ENCODE measurements at regions not wholly inside any gene's neighbourhood (a gene's known extent, or its start where the extent isn't known, plus 50 kb on each side); places are given as distances from the start of the nearest gene placed in this dataset.

GRCh38 chr14:71424941-71425340 is 507.3 kb upstream of the RGS6 start:
- Histone ChIP-seq H2BK5ac (ENCODE audit: low read depth, low read length, poor library complexity, severe bottlenecking) (no peak overlapping the region), H2AK9ac (replicated peaks; ENCODE audit: low read depth, low read length, poor library complexity) (no peak overlapping the region), H3K14ac (replicated peaks; ENCODE audit: low read depth, low read length) (no peak overlapping the region), H2AK5ac (ENCODE audit: low read depth, low read length) (no peak overlapping the region), H4K8ac (ENCODE audit: low read depth in 2 of 2, low read length in 2 of 2) (no peak overlapping the region), H2AFZ (replicated peaks; ENCODE audit: low read length, poor library complexity) (no peak overlapping the region), H3K4me3 (ENCODE audit: insufficient read depth, low read depth, low read length) (no peak overlapping the region), H3K4me2 (ENCODE audit: low read depth, low read length) (no peak overlapping the region), H3K36me3 (ENCODE audit: control insufficient read depth, insufficient read depth, low read length) (no peaks in the 10 kb centered on the region), H3K9ac (ENCODE audit: low read depth, low read length) (no peak overlapping the region), H3K4ac (ENCODE audit: low read depth, low read length) (no peak overlapping the region), H4K91ac (ENCODE audit: insufficient read depth, low read depth, low read length) (no peak overlapping the region), H4K20me1 (ENCODE audit: insufficient read depth, low read length) (no peaks in the 10 kb centered on the region), H3K18ac (ENCODE audit: low read depth, low read length) (no peak overlapping the region), H2BK20ac (ENCODE audit: low read depth, low read length) (no peak overlapping the region), H4K5ac (ENCODE audit: low read depth, low read length) (no peak overlapping the region), H3K9me1 (ENCODE audit: insufficient read depth, low read length) (no peaks in the 10 kb centered on the region), H3K23ac (ENCODE audit: low read depth, low read length) (no peak overlapping the region), H3K9me3 (ENCODE audit: control insufficient read depth, insufficient read depth, low read length) (peaks cover 5% of the 10 kb centered on the region; the same call in 1 of the 2 replicates), H3K4me1 (ENCODE audit: control insufficient read depth, insufficient read depth, low read length) (no peaks in the 10 kb centered on the region), H3K27ac (ENCODE audit: insufficient read depth, low read length) (no peak overlapping the region), H3K27me3 (ENCODE audit: control insufficient read depth, insufficient read depth, low read length) (no peaks in the 10 kb centered on the region), H2BK120ac (ENCODE audit: low read depth, low read length) (no peak overlapping the region), H3K56ac (ENCODE audit: extremely low read depth, insufficient read depth, low read length) (no peak overlapping the region), H2BK15ac (ENCODE audit: low read depth, low read length) (no peak overlapping the region), H3K79me1 (ENCODE audit: low read depth in 1 of 2, low read length in 2 of 2) (peaks cover 24 to 26% of the 10 kb centered on the region in 2 experiments)
- CTCF ChIA-PET: no interaction called here
- no peak for TF ChIP-seq CEBPB (IDR thresholded peaks at IDR 0.05; ENCODE audit: low read depth, low read length)
- no peak for TF ChIP-seq RCOR1 (IDR thresholded peaks at IDR 0.05; ENCODE audit: insufficient replicate concordance, low read length)
- TF ChIP-seq POLR2A (IDR thresholded peaks at IDR 0.05; ENCODE audit: low read depth, low read length): no peak
- no peak for TF ChIP-seq MXI1 (IDR thresholded peaks at IDR 0.05; ENCODE audit: borderline replicate concordance, low read depth, low read length)
- TF ChIP-seq RFX5 (IDR thresholded peaks at IDR 0.05; ENCODE audit: low read depth, low read length): no peak
- no peak for TF ChIP-seq FOS (IDR thresholded peaks at IDR 0.05; ENCODE audit: low read depth, low read length)
- TF ChIP-seq BHLHE40 (IDR thresholded peaks at IDR 0.05; ENCODE audit: low read depth, low read length): no peak
- no peak for TF ChIP-seq USF2 (IDR thresholded peaks at IDR 0.05; ENCODE audit: low read depth, low read length)
- TF ChIP-seq RAD21 (IDR thresholded peaks at IDR 0.05; ENCODE audit: low read length): no peak
- no peak for TF ChIP-seq NFE2L2 (IDR thresholded peaks at IDR 0.05; ENCODE audit: low read depth, low read length)
- no peak for TF ChIP-seq MAZ (IDR thresholded peaks at IDR 0.05; ENCODE audit: borderline replicate concordance, low read depth, low read length)
- dilution Hi-C loops (cut with HindIII; ENCODE audit: low sequenced_read_pairs, unreplicated experiment) (no loop called here), intact Hi-C loops (cut with micrococcal nuclease) (no loop called here), in situ Hi-C loops (cut with MboI; ENCODE audit: low sequenced_read_pairs) (no loop called here)
- ATAC-seq (ENCODE audit: low read depth): no peak
- no TSS peak for BruUV-seq (replicated peaks)
- no peak for DNase-seq
- POLR2A ChIA-PET (ENCODE audit: unreplicated experiment): no interaction called here
